ENCODE measurements at regions not wholly inside any gene's neighbourhood (a gene's known extent, or its start where the extent isn't known, plus 50 kb on each side); places are given as distances from the start of the nearest gene placed in this dataset.

DNA sequence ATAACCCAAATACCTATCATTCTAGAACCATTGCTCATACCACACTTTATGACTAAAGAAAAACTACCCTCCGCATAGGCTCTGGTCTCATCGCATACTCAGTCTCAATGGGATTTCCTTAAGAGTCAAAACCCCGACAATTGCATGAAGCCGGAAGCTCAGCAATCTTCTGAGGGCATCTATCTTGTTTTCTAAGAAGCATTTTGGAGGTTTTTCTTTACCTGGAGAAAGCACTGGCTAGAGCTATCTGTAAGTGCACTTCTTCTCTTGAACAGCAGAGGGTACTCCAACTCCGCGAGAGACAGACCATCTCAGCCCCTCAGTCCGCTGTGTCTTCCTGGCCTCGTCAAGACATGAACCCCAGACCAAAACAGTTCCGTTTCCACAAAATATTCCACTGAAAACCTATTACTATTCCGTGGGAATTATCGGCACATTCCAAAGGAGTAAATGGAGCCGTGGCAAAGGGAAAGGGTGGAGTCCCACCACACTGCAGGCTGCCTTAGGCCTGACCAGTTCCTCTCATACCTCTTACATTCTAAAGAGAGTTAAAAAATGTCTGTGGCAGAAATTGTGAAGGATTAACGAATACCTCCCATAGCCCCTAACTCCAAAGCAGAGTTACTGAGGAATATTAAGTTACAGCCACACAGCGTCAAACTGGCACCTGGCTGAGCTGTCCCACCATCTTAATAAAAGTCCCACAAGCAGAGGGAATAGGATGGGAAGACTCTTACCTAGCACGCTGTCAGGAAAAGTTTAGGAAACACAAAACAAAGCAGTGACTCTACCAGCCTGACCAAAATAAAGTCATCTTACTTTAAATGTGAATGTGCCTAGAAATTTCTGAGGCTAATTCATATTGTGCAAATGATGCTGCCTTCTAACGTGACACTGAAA, 325.6 kb upstream of the VRK2 start:
- POLR2A ChIA-PET: no interaction called here
- CTCF ChIA-PET: interaction anchor here (0.7 kb wide), 1 partner anchor 8 kb away, joined by 3 read pairs; no protein-coding TSS in a partner anchor

DNA sequence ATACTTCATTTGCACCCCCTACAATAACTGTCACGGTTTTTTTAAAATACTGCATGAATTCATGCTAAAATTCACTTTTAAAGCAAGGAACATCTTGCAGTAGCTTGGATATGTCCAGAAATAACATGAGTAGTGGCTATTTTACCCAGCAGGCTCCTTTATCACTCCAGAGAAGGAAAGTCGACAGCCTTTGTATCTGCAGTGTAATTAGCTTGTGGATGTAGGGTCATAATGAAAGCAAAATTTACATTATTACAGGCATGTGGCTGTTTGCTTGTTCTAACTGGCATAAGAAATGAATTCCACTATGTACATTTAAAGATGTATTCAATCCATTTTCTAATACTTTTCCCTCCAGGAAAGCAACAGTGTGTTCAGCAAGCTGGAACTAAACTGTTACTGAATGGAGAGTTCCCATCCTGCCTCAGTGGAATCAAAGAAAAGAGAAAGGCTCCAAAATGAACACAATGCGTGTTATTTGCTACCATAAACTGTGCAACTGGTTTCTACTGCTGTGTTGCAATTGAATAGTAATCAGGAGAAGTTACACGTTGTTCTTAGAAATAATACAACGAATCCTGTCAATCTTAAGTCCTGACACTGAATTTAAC, 321.2 kb upstream of the VRK2 start:
- ChIA-PET CTCF (no interaction called here), POLR2A (no interaction called here)

DNA sequence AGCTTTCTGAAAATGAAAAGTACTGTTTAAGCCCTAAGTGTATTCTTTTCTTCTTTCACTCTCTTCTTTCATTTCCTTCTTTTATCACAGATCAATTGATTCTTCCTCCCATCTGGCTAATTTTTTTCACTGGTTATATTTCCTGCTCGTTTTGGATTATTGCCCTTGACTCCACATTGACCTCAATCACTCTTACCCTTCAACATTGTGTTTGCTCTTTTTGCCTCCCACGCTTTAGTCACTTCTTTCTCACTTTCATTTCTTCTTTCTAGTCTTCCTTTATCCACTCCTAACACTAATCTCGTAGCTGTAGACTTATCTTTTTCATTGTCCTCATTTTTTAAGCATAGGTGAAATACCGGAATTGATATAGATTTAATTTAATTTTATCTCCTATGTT, 320.3 kb upstream of the VRK2 start:
- ChIA-PET POLR2A (no interaction called here), CTCF (no interaction called here)

DNA sequence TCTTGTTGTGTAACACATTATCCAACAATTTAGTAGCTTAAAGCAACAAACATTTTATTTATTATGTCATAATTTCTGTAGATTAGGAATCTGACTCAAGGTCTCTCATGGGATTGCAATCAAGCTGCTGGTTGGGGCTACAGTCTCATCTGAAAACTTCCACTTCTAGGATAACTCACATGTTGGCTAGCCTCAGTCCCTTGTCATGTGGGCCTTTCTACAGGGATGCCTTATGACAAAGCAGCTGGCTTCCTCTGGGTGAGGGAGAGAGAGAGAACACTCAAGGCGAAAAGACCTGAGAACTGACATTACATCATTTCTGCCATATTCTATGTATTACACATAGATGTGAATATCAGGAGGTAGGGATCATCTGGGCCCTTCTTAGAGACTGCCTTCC, 317.9 kb upstream of the VRK2 start:
- CTCF ChIA-PET: no interaction called here
- POLR2A ChIA-PET: no interaction called here

DNA sequence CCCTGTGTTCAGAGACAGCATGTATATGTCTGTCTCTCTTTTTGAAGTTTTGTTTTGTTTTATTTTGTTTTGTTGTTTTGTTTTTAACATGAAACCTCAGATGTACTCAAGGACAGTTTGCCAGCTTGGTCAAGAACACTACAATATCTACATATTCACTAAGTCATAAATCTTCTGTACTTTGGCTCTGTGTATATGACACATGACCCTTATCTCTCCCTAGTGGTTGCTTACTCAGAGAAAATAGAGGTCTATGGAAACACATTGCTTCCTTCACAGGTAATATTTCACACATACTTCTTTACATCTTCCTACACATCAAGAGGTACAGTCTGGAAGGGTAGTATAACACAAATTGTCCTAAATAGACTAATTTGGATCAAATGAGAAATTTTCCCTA, 312.6 kb upstream of the VRK2 start:
- CTCF ChIA-PET: no interaction called here
- POLR2A ChIA-PET: no interaction called here

DNA sequence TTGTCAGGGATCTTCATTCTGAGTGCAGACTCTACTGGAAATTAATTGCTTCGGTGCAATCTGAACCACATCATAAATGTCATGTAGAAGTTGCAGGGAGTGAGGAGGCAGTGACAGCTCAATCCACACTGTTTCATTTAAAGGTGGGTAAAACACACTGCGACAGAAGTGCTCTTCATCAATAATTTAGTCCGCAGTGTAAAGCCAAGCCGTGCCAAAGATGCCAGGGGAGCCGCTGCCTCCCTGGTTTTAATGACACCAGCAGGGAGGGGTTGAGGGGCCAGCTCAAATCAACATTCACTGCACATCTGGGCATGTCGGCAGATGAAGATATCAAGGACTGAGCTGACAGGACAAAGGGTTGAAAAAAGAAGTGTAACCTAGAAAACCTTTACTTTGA, 305.7 kb upstream of the VRK2 start:
- CTCF ChIA-PET: no interaction called here
- POLR2A ChIA-PET: no interaction called here

DNA sequence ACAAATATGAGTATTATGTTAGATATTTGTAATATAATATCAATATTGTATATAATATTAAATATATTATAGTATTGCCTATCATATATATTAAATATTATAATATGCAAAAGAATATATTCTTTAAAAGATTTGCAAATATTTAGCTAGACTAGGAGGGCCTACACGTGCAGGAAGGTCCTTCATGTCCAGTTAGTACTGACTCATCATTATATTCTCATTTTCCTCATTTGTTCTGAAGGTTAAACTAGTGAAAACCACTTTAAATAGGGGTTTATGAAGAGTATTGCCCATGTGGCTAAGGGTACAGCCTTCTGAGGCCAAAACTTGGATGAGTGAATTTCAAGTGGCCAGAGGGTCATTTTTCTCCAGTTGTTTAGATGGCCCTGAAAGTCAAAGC, 293.0 kb upstream of the VRK2 start:
- ChIA-PET CTCF (no interaction called here), POLR2A (no interaction called here)

DNA sequence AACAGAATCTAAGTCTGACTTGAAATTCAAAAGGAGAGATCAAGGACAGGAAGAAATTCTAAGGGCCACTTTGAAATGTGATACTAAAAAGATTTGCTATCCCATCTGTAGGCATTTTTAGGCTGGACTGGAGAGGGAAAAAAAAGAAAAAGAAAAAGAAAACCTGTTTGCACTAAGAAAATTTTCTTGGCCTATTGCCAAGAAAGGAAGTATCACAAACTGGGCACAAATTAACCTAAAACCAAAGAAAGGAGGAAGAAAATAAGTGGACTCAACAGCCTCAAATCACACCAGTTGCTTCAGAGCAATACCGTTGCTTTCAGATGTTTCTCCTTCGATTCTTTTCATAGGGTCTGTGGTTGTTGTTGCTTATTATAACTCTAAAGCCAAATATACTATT, 287.9 kb upstream of the VRK2 start:
- ChIA-PET CTCF (interaction anchor here (0.6 kb wide), 1 partner anchor 1268 kb away, joined by 3 read pairs; no protein-coding TSS in a partner anchor), POLR2A (no interaction called here)

DNA sequence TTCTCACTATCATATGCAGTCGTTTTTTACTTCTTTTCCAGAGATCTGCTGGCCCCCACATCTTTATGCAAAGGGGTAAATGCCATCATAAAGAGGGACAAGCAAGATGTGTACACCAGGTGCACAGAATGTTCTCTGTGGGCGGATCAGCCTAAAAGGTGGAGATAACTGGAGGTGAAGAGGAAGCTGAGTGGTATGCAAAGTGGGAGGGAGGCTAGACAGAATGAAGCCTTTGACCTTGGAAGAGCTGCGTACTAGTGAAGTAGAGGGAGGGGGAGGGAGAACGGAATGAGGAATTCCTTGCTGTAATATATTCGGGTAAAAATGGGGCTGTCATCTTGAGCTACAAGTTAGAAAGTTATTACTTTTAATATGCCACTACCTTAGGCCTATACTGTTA, 287.5 kb upstream of the VRK2 start:
- ChIA-PET POLR2A (no interaction called here), CTCF (interaction anchor here (0.6 to 0.7 kb wide), 2 partner anchors 1268 to 1787 kb away, joined by 3 read pairs; no protein-coding TSS in a partner anchor)

DNA sequence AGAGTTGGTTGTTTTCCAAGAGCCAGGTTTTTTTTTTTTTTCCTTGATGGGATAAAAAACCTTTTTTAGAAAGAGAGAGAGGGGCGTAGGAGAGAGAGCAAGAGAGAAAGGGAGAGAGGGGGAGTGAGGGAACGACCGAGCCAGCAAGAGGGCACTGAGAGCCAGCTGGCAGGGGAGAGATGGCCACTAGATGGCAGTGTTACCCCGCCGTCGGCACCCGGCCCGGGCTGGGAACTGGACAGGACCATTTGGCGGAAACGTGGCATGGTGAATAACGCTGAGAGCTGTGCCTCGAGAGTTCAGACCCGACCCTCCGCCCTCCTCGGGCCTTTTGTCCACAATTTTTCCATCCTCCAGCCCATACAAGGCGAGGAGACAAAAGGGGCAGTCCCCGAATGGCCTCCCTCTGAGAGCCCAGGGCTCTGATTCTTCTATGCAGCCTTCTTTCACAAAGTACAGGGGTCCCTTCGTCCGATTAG, 286.7 kb upstream of the VRK2 start:
- ChIA-PET CTCF (interaction anchor here (0.7 to 1.0 kb wide), 3 partner anchors 15 to 1786 kb away, joined by 3 read pairs; no protein-coding TSS in a partner anchor), POLR2A (no interaction called here)

DNA sequence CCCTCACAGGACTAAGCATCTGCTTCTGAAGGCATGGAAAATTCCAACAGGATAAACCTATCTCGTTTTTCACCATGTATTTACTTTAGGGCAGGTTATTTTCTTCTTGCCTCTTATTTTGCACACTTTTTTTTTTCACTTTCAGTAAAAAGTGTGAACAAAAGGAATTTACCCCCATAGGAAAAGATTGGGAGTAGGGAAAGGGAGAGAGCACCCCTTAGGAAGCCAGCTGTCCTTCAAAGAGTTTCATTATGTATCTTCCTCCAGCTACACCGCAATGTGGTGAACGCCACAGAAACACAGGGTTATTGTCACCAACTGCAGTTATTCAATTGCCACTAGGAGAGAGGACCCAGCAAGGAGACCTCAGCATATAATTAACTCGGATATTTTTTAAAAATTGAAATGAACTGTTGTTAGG, 286.2 kb upstream of the VRK2 start:
- CTCF ChIA-PET: interaction anchor here (0.9 to 1.0 kb wide), 2 partner anchors 14 to 1529 kb away, joined by 3 read pairs; no protein-coding TSS in a partner anchor
- POLR2A ChIA-PET: no interaction called here

DNA sequence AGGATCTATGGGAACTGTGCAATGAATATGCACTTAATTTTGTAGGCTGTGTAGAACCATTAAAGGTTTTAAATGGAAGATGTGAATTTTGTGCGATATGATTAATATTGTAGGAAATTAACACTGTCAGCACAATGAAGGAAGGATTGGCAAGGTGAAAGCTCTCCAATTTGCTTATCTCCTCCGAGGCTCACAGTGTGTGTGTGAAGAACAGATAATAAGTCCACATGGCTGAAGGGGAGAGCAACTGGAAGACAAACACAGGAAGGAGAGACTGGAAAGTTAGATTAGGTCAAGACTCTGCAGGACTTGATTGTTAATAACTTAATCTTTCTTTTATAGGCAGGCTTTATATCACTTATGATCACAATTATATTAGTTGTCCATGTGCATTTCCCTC, 269.7 kb upstream of the VRK2 start:
- ChIA-PET CTCF (no interaction called here), POLR2A (no interaction called here)

DNA sequence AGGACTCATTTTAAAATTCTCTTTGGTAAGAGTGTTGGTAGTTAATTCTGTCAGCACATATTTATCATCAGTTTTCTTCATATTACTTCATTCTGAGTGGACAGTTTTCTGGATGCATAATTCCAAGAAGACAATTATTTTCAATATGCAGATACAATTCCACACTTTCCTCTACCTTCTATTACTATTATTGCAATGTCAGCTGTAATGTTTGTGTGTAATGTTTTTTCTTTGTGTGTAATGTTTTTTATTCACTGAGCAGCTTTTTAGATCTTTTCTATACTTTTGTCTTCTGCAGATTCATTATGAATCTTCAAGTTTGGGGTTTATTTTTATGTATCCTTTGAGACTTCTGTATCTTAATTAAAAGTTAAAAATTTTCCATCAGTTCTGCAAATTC, 264.0 kb upstream of the VRK2 start:
- ChIA-PET CTCF (no interaction called here), POLR2A (no interaction called here)

DNA sequence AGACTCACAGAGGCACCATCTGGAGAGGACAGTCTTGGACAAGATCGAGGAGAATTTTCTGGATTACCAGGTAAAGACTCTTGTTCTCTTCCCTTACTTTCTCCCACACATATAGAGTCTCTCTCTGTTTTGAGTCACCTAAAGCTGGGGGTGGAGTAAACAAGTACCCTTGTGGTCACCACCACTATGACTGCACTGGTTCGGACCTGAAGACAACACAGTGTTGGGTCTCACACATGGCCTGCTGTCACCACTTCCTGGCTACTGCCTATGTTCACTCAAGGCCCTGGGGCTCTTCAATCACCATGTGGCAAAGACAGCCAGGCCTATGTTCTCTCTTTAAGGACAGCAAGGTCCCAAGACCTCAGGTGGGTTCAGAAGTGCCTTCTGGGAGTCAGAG, 253.3 kb upstream of the VRK2 start:
- ChIA-PET CTCF (no interaction called here), POLR2A (no interaction called here)

DNA sequence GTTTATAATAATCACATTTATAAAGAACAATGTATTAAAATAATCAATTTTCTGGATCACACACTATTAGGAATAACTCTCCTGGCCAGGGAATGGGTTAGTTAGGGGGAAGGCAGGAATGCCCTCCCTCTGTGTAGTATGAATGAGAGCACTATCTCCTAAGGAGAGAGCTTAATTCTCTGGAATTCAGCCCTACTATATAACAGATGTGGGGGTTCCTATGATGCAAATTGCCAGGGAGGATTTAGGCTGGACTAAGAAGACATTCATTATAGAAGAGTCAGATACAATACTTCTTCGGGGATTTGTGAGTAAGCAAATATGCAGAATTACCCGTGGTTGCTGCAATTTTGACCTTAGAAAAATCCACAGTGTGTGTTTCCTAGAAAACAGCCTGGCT, 250.1 kb upstream of the VRK2 start:
- POLR2A ChIA-PET: no interaction called here
- CTCF ChIA-PET: no interaction called here

DNA sequence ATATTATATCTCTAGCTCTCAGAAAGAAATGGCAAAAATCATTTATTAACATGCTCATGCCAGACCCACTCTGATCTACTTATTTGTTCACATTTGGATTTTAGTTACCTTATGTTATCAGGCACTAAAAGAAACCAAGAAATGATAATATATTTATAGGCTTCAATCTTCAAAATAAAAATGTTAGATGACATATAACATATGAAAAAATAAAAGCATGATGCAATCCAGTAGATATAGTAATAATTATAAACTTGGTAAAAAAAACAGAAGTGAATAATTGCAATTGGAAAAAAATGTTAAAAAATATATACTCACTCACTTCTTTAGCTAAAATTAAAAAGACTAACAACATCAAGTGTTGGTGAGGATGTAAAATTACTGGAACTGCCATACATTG, 248.3 kb upstream of the VRK2 start:
- CTCF ChIA-PET: no interaction called here

DNA sequence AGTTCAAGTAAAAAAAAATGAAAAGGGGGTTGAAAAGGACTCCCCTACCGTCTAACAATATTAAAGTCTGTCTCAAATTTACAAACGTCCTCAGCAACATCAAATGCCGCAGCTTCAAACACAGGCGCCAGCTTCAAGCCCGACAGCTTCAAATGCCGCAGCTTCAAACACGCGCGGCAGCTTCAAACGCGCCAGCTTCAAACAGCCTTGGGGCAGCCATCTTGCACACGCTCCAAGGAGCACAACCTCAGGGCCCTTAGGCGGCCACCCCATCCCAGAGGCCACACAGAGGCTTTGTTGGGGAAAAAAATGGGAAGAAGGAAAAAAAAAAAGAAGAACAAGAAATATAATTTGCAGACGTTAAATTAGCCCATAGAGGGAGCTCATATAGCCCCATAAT, 244.4 kb upstream of the VRK2 start:
- CTCF ChIA-PET: no interaction called here
- POLR2A ChIA-PET: no interaction called here

More for the DNA sequence above, 248.3 kb upstream of the VRK2 start:
- POLR2A ChIA-PET: no interaction called here

DNA sequence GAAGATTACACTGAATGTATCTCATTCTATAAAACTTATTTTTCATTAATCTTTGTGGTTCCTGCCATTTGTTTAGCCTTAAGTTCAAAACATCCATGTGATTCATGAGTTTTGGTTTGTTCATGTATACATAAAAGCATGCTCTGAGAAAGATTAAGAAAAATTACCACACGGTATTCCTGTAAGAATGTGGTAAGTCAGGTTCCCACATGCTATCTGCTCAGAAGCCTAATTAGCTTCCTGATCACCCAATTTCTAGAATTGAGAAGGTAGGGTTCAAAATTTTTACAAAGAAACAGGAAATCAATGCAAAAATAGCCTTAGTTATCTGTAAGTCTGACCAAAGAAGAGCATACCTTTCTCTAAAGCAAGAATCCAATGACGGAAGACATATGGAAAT, 241.6 kb upstream of the VRK2 start:
- POLR2A ChIA-PET: no interaction called here
- CTCF ChIA-PET: no interaction called here

DNA sequence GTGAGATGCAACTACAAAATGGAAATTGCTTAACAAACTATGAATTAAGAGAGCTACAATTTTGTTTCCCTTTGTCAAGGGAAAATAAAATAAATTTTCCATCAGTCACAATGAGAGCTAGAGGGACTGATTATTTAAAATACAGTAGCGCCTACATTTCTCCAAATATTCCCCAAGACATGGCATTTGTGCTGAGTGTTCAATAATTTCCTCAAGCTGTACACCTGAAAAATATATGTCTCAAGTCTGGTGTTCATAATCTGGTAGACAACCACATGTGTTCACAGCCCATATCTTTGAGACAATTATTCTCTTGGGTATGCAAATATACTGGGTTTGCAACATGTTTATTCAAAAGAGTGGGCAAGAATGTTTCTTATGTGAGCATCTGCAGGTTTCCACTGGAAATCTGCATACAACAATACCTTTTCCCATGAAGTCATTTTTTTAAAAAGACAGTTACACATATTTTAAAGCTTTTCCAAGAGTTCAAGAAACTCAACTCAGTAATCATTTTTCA, 240.1 kb upstream of the VRK2 start:
- CTCF ChIA-PET: no interaction called here
- POLR2A ChIA-PET: no interaction called here

DNA sequence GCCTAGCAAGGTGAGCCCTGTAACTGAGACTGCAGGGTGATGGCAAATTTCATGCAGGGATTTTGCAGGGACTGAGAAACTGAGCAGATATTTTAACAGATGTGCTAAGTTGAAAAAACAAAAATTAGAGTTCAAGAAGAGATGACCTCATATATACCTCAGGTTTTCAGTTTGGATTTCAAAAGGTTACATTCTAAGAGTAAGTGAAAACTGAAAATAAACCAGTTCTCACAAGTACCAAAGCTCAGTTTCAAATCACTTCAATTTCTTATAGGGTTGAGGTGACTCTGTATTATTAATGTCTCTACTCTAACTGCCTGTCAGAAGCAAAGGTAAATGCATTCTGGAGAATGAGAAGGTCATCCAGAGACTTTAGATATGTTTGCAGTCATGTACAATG, 237.4 kb upstream of the VRK2 start:
- ChIA-PET CTCF (no interaction called here), POLR2A (no interaction called here)

DNA sequence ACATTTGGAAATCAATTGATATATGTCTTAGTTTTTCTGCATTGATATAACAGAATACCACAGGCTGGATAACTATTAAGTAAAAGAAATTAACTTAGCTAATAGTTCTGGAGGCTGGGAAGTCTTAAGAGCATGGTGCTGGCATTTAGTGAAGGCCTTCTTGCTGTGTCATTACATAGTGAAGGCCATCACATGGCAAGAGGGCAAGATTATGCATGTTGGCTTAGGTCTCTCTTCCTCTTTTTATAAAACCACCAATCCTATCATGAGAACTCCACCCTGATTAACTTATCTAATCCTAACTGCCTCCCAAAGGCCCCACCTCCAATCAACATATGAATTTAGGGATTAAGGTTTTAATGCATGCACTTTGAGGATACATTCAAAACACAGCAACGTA, 225.5 kb upstream of the VRK2 start:
- ChIA-PET CTCF (no interaction called here), POLR2A (no interaction called here)

Measured in activated CD8-positive, alpha-beta memory T cell treated with anti-CD3 and anti-CD28 coated beads for 36 hours (primary cell).